CD4-positive, alpha-beta T cell treated with Interferon alpha-2 for 1 hour (primary cell): ENCODE measurements at regions not wholly inside any gene's neighbourhood (a gene's known extent, or its start where the extent isn't known, plus 50 kb on each side); places are given as distances from the start of the nearest gene placed in this dataset.

Source experiments
- DNase-seq, 2 donors: peaks; one replicate each; pipeline ENCODE4 v3.0.0-alpha.2; 2020 to 2022

GRCh38 chr1:193558491-193559028 lies 372.1 kb upstream of the B3GALT2 start:
- peak in 1 of 2 donors; percentile 9 for DNase-seq

DNA sequence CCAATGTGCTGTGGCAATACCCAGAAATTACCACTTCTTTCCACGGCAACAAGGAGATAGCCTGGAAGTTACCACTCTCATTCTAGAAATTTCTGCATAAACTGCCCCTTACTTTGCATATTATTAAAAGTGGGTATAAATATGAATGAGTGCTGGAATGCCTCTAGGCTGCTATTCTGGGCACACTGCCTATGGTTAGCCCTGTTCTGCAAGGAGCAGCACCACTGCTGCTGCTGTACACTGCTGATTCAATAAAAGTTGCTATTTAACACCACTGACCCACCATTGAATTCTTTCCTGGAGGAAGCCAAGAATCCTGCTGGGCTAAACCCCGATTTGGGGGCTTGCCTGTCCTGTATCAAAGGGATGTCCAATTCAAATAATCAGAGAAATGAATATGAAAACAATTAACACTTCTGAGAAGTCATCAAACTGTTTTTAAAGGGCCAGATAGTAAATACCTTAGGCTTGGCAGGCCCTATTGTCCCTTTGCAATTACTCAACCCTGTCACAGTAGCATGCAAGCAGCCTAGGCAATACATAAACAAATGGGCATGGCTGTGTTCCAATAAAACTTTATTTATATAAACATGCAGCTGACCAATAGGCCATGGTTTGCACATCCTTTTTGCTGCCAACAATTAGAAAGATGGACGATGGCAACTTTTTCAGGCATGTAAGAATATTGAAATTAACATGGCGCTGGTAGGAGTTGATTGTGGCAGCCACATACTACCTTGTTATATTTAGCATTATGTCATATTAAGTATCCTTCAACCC lies 369.4 kb upstream of the B3GALT2 start:
- no peak for DNase-seq

- no peak for DNase-seq
These were observed 367.2 kb upstream of the B3GALT2 start for GRCh38 chr1:193553564-193553963.

GRCh38 chr1:193552274-193552673 lies 365.9 kb upstream of the B3GALT2 start:
- DNase-seq: no peak

- DNase-seq: no peak
These were observed 362.7 kb upstream of the B3GALT2 start for GRCh38 chr1:193549081-193549480.

DNA sequence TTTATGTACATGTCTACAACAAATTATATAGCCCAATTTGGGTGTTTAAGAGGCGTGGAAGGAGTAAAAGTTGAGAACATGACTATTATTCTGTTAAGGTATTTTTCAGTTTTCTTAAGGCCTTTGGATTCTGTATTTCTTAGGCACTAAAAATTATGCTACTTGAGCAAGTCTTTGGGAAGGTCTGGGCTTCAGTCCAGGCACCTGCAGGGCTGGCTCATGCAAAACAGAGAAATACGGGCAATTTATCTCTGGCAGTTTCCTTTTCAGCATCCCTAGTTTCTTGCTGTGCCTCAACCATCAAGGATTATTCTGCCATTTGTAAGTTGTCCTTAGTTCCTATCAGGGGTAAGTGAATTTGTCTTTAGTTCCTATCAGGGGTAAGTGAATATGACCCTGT lies 358.8 kb upstream of the B3GALT2 start:
- DNase-seq: no peak

DNA sequence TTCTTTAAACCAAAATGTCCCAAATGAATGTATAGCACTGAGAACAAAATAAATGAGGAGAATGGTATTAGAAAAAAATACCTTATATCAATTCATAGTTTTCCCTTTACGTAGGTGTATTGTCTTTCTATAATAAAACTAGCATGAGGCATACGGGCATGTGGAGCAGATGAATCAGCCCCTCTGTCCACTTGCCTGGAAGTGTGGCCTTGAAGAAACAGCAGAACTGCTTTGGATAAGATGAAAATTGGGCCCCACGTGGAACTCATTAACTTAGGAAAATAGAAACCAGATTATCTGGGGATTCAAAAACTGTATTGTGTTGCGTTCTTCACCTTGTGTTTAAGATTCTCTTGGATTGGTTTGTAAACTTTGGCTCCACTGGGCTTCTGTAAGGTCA lies 356.8 kb upstream of the B3GALT2 start:
- DNase-seq: no peak

GRCh38 chr1:193542690-193543089 lies 356.3 kb upstream of the B3GALT2 start:
- DNase-seq: no peak

DNA sequence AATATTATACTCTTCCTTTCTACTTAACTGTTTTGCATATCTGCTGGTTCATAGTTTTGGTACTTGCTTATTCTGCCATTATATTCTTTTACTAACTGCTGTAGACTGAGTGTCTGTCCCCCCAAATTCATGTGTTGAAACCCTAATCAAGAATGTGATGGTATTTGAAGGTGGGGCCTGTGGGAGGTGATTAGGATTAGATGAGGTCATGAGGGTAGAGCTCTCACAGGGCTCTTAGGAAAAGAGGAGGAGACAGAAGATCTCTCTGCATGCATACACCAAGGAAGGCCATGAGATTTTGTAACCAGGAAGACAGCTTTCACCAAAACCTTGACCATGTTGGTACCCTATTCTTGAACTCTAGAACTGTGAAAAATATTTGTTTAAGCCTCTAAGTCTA lies 354.1 kb upstream of the B3GALT2 start:
- peak in 1 of 2 donors; percentile 61 for DNase-seq

DNA sequence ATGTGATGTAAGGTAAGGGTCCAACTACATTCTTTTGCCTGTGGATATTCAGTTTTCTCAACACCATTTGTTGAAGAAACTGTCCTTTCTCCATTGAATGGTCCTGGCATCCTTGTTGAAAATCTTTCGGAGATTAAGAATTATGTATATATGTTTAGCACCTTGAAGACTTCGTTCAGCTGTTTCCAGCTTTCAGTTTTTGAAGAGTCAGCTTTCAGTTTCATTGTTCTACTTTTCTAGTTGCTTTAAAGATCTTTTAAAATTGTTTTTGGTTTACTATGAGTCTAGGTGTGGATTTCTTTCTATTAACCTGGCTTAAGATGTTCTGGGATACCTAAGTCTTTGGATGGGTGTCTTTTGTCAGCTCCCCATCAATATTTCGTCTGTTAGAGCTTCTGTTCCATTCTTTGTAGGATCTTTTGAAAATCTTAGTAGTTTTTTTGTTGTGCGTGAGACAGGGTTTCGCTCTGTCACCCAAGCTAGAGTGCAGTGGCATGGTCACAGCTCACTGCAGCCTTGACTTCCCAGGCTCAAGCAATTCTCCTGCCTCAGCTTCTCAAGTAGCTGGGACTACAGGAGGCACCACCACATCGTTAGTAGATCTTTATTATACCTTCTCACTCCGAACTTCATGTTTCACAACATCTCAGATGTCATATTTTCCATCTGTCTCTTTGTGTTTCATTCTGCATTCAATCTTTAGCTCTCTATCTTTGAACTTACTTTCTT lies 353.5 kb upstream of the B3GALT2 start:
- peak in 1 of 2 donors; percentile 49 for DNase-seq

GRCh38 chr1:193538680-193539079 lies 352.3 kb upstream of the B3GALT2 start:
- DNase-seq: peak in 1 of 2 donors; percentile 55

DNA sequence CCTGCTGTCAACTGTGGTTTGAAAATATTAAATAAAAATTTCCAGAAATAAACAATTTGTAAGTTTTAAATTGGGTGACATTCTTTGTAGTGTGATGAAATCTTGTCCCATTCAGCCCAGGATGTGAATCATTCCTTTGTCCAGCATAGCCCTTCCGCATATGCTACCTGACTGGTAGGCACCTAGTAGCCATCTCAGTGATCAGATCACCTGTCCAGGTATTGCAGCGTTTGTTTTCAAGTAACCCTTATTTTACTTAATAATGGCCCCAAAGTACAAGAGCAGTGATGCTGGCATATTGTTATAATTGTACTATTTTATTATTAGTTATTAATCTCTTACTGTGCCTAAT lies 351.6 kb upstream of the B3GALT2 start:
- DNase-seq: no peak

- peak; percentile 70 to 83 for DNase-seq
These were observed 351.0 kb upstream of the B3GALT2 start for GRCh38 chr1:193537266-193538002.

DNA sequence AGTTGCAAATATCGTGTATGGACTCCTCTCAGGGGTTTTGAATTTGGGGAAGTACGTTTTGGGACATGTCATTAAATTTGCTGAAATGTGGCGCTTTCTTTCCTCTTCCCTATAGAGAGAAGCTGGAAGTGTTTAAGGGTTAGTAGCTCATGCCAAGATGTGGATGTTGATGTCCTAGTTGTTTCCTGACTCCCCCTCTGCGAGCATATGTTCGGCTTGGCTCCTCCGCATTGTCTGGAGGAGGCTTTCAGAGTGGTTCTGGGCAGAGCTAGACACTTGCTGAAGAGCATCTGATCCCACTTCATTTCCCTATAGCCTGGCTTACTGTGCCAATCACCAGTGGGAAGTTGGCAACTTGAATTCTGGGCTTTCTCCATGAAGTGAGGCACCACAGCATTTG lies 347.4 kb upstream of the B3GALT2 start:
- no peak for DNase-seq

GRCh38 chr1:193525917-193526710 lies 339.7 kb upstream of the B3GALT2 start:
- DNase-seq: peak in 1 of 2 donors; percentile 12

DNA sequence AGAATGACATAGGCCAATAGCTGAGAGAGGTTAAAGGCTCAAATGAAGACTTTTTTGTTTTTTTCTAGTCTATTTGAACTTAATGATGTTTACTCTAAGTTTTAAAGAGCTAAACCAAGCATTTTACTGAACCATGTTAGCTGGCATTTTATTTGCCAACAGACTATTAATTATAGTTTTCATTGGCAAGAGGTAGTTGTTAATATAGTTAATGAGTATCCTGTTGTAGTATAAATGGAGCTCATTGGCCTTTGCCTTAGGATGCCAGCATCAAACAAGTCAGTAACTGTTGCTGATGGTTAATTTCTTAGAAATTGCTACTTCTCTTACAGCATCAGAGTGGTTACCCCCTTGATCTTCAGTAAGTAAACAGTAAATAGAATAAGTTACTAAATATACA lies 339.0 kb upstream of the B3GALT2 start:
- no peak for DNase-seq

GRCh38 chr1:193524616-193525015 lies 338.2 kb upstream of the B3GALT2 start:
- DNase-seq: no peak

- no peak for DNase-seq
These were observed 337.6 kb upstream of the B3GALT2 start for GRCh38 chr1:193524021-193524420.

DNA sequence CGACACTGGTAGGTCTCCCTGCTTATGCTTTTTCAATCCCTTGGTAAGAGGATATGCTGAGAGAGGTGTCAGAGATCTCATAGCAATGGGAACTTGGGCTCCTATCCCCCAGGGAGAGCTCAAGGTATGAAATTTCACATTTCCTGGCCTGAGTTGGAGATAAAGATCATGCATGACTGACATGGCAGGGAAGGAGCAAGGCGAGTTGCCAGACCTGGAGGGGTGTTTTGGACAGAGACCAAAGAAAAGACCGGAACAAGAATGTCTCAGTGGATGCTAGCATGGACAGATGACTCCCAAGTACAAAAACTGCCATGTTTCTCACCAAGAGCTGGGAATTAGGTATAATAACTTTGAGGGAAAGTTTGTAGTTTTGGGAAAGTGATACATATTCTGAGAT lies 334.1 kb upstream of the B3GALT2 start:
- DNase-seq: no peak

- DNase-seq: no peak
These were observed 333.5 kb upstream of the B3GALT2 start for GRCh38 chr1:193519922-193520321.

GRCh38 chr1:193516755-193517388 lies 330.5 kb upstream of the B3GALT2 start:
- no peak for DNase-seq

DNA sequence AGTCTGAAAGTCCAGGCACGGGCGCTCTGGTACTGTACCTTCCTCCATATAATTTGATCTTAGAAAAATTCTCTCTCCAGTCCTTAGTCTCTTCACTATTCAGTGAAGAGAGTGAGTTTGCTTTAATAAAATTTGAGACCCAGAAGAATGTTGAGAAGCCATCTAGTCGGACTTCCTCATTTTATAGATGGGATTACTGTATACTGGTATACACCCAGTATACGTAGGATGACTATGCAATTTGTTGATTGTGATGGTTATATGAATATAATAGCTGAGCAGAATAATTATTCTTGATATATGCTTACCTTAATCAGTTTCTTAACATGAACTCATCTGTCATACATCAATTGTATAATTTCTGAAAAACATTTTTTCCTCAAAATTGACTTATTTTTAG lies 328.0 kb upstream of the B3GALT2 start:
- no peak for DNase-seq
